ACC112 (cell line): ENCODE measurements at regions not wholly inside any gene's neighbourhood (a gene's known extent, or its start where the extent isn't known, plus 50 kb on each side); places are given as distances from the start of the nearest gene placed in this dataset.
"Not testable (repeated sequence)": the region's sequence is repeated elsewhere in the genome, so short reads cannot be mapped to it uniquely, and the experiment has no call there.

Experiments
- H2AFZ ChIP-seq: fragments of 200-600 bp; sonication (generic); one replicate; pipeline ENCODE4 v1.6.0; 2017; ENCODE audit warnings: antibody characterized with exemption, low read length; ENCODE audit not compliant: unreplicated experiment
- H3K27ac ChIP-seq: fragments of 200-600 bp; sonication (generic); 2 replicates; pipeline ENCODE4 v1.5.1; 2014; ENCODE audit warnings: low read depth, mild to moderate bottlenecking, antibody characterized with exemption, low read length, moderate library complexity
- H3K27me3 ChIP-seq: fragments of 200-600 bp; sonication (generic); 2 replicates; pipeline ENCODE4 v1.6.1; 2014; ENCODE audit warnings: mild to moderate bottlenecking, antibody characterized with exemption, low read length, moderate library complexity, mixed read lengths; ENCODE audit not compliant: insufficient read depth
- H3K36me3 ChIP-seq: fragments of 200-600 bp; sonication (generic); 2 replicates; pipeline ENCODE4 v1.6.1; 2016; ENCODE audit warnings: mild to moderate bottlenecking, antibody characterized with exemption, low read length, moderate library complexity, mixed read lengths; ENCODE audit not compliant: insufficient read depth
- H3K4me1 ChIP-seq: fragments of 200-600 bp; sonication (generic); one replicate; pipeline ENCODE4 v1.6.1; 2016; ENCODE audit warnings: low read length, mixed read lengths; ENCODE audit not compliant: insufficient read depth, unreplicated experiment, control insufficient read depth
- H3K4me3 ChIP-seq: fragments of 200-600 bp; sonication (generic); 2 replicates; pipeline ENCODE4 v1.5.1; 2014; ENCODE audit warnings: mild to moderate bottlenecking, low read depth, low read length
- H3K79me2 ChIP-seq: fragments of 200-600 bp; sonication (generic); one replicate; pipeline ENCODE4 v1.6.0; 2016; ENCODE audit warnings: low read length; ENCODE audit not compliant: control insufficient read depth, unreplicated experiment, insufficient read depth

DNA sequence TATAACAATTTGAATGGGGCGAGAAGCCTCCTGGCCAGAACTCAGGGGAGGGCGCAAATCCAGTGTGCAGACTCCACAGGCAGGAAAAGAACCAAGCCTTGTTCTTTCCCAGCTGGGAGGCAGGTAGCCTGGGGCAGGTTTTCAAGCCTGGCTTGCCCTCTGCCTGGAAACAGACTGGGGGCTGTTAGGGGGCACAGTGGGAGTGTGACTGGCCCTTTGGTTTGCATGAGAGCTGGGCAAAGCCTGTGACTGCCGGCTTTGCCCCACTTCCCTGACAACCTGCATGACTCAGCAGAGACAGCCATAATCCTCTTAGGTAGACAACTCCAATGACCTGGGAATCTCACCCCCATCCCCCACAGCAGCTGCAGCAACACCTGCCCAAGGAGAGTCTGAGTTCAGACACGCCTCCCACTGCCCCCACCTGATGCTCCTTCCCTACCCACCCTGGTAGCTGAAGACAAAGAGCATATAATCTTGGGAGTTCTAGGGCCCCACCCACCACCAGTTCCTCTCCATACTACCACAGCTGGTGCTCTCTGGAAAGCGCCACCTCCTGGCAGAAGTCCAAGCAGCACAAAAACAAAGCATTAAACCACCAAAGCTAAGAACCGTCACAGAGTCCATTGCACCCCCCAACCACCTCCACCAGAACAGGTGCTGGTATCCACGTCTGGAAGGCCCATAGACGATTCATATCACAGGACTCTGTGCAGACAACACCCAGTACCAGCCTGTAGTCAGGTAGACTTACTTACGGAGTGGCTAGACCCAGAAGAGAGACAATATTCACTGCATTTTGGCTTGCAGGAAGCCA, 402.5 kb downstream of the STK39 start:
- Histone ChIP-seq H3K36me3 (no peaks in the 10 kb centered on the region), H3K79me2 (no peaks in the 10 kb centered on the region), H3K4me1 (no peaks in the 10 kb centered on the region), H3K27me3 (no peaks in the 10 kb centered on the region), H3K4me3 (no peak overlapping the region), H3K27ac (no peak overlapping the region), H2AFZ (no peak overlapping the region)

DNA sequence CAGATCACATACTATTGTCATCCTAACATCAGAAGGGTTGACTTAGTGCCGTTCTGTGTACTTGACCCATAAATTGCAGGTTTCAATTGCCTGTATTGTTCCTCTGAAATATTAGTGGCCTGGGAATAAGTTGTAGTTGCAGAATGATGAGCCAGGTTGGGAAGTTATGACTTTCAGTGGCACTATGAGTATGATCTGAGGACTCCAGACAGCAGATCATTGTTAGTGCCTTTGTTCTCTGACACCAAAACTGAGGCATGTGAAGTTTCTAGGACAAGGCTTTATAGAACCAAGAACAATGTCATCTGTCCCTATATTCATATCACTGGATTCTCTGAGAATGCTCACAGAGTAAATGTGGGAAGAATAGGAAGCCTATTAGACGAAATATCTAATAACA, 403.7 kb downstream of the STK39 start:
- Histone ChIP-seq H3K79me2 (no peaks in the 10 kb centered on the region), H3K27me3 (no peaks in the 10 kb centered on the region), H3K4me3 (no peak overlapping the region), H3K27ac (no peak overlapping the region), H2AFZ (no peak overlapping the region), H3K36me3 (no peaks in the 10 kb centered on the region), H3K4me1 (no peaks in the 10 kb centered on the region)

- Histone ChIP-seq H3K4me3 (no peak overlapping the region), H2AFZ (no peak overlapping the region), H3K79me2 (no peaks in the 10 kb centered on the region), H3K36me3 (no peaks in the 10 kb centered on the region), H3K27ac (no peak overlapping the region), H3K27me3 (no peaks in the 10 kb centered on the region), H3K4me1 (no peaks in the 10 kb centered on the region)
Observed at GRCh38 chr2:167843217-167843616, 404.2 kb downstream of the STK39 start.

- Histone ChIP-seq H3K4me3 (no peak overlapping the region), H3K79me2 (no peaks in the 10 kb centered on the region)
Observed at GRCh38 chr2:167842047-167842446, 405.3 kb downstream of the STK39 start.

DNA sequence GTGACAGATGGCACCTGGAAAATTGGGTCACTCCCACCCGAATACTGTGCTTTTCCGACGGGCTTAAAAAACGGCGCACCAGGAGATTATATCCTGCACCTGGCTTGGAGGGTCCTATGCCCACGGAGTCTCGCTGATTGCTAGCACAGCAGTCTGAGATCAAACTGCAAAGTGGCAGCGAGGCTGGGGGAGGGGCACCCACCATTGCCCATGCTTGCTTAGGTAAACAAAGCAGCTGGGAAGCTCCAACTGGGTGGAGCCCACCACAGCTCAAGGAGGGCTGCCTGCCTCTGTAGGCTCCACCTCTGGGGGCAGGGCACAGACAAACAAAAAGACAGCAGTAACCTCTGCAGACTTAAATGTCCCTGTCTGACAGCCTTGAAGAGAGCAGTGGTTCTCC, 412.1 kb downstream of the STK39 start:
- not testable (repeated sequence) for H3K4me3 ChIP-seq, H3K79me2 ChIP-seq, H3K36me3 ChIP-seq, H3K4me1 ChIP-seq, H3K27me3 ChIP-seq, H3K27ac ChIP-seq, H2AFZ ChIP-seq

More at GRCh38 chr2:167842047-167842446, 405.3 kb downstream of the STK39 start:
- H3K4me1 ChIP-seq, result no peaks in the 10 kb centered on the region
- no peak overlapping the region for H3K27ac ChIP-seq
- no peak overlapping the region for H2AFZ ChIP-seq
- no peaks in the 10 kb centered on the region for H3K36me3 ChIP-seq
- no peaks in the 10 kb centered on the region for H3K27me3 ChIP-seq

- H2AFZ ChIP-seq, result no peak overlapping the region
- H3K27ac ChIP-seq, result no peak overlapping the region
- 0 out of 2 replicates have a peak, but pooled peaks cover 4% of the 10 kb centered on the region for H3K27me3 ChIP-seq
- H3K4me1 ChIP-seq, result no peaks in the 10 kb centered on the region
- H3K79me2 ChIP-seq, result no peaks in the 10 kb centered on the region
- H3K4me3 ChIP-seq, result no peak overlapping the region
- no peaks in the 10 kb centered on the region for H3K36me3 ChIP-seq
Observed at GRCh38 chr2:167834707-167835106, 412.7 kb downstream of the STK39 start.

DNA sequence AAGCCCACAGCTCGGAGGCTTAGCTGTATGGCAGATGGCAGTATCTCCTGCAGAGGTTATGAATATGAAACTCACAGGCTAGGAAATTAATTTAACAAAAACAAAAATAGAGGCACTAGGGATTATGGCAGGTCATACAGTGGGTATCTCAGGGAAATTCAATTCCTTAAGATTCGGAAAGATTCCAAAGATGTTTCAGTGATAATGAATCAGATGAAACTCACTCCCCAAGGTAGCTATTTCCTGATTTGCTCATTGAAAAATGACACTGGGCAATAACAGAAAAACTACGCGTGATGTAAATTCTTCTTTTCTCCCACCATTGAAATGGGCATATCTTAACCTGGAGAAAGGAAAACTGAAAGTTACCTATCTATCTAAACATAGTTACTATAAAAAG, 414.1 kb downstream of the STK39 start:
- Histone ChIP-seq H3K4me1 (no peaks in the 10 kb centered on the region), H3K27ac (no peak overlapping the region), H2AFZ (no peak overlapping the region), H3K36me3 (no peaks in the 10 kb centered on the region), H3K4me3 (no peak overlapping the region), H3K79me2 (no peaks in the 10 kb centered on the region), H3K27me3 (0 out of 2 replicates have a peak, but pooled peaks cover 4% of the 10 kb centered on the region)

DNA sequence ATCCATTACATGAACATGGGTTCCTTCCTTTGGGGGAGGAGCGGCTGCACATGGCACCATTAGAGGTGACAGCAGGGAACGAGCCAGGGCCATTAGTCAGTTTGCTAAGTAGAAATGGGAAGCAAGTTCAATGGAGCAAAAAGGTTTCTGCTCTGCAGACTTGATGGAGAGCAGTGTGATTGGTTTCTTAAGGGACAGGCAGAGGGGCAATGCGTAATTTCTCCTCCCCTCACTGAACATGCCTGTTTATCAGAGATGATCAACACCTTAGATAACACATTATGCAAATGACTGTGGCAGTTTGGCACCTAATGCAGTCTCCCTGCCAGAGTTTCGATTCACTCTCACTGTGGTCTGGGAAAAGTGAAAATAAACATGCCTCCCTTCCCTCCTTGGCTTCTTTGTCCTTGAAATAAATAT, 414.5 kb downstream of the STK39 start:
- Histone ChIP-seq H3K4me1 (no peaks in the 10 kb centered on the region), H3K4me3 (no peak overlapping the region), H3K27me3 (0 out of 2 replicates have a peak, but pooled peaks cover 4% of the 10 kb centered on the region), H3K36me3 (no peaks in the 10 kb centered on the region), H3K79me2 (no peaks in the 10 kb centered on the region), H2AFZ (no peak overlapping the region), H3K27ac (no peak overlapping the region)

DNA sequence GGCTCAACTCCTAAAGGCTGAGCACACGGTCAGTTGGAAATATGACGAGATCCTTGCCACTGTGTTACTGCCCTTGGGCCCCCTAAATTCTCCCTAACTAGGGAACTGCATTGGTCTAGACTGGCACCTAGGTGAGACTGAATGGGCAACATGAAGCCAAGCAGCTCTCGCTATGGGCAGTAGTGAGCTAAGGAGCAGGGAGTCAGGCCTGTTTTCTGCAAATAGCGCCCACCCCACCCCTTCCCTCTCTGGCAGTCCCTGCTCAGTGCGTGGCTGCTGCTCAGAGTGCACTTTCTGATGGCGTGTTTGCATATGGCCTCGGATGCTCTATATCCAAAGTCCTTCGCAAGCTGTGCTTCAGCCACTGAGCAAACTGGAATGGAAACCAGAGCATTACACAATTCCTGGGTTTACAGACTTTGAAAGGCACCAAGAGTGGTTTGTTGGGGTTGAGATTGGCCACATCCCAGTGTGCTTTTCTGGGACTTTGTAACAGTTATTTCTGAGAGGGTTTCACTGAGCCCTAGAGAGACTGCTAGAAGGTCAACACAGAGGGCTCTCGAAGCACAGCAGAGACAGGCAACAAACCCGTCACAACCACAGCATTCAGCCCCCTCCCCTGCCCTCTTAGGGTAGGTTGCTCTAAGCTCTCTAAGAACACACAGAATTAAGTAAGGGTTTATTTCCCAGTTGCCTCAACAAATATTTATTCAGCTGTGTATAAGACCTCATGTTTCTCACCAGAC, 419.9 kb downstream of the STK39 start:
- 0 out of 2 replicates have a peak, but pooled peaks cover 4% of the 10 kb centered on the region for H3K27me3 ChIP-seq
- no peak overlapping the region for H2AFZ ChIP-seq
- no peak overlapping the region for H3K4me3 ChIP-seq
- no peaks in the 10 kb centered on the region for H3K36me3 ChIP-seq
- H3K79me2 ChIP-seq, result no peaks in the 10 kb centered on the region
- no peaks in the 10 kb centered on the region for H3K4me1 ChIP-seq
- no peak overlapping the region for H3K27ac ChIP-seq

DNA sequence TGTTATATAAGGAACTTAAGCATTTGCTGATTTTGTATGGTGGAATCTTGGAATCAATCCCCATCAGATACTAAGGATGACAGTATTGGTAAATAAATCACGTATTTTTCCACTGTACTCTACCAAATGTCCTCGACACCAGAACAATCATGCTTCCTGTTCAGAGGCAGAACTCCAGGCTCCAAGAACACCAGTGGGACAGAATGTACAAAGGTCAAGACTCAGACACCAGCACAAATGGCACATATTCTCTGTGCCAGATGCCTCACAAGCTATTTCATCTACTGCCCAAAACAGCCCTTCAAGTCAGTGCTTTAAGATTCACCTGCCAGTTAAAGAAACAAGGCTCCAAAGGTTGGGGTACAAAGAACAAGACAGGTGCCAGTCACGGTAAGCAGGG, 420.5 kb downstream of the STK39 start:
- Histone ChIP-seq H3K27me3 (0 out of 2 replicates have a peak, but pooled peaks cover 4% of the 10 kb centered on the region), H3K36me3 (no peaks in the 10 kb centered on the region), H3K4me3 (no peak overlapping the region), H3K27ac (no peak overlapping the region), H3K79me2 (no peaks in the 10 kb centered on the region), H2AFZ (no peak overlapping the region), H3K4me1 (no peaks in the 10 kb centered on the region)

GRCh38 chr2:167825664-167826063, 421.7 kb downstream of the STK39 start:
- Histone ChIP-seq H3K27ac (no peak overlapping the region), H3K27me3 (no peaks in the 10 kb centered on the region), H2AFZ (no peak overlapping the region), H3K79me2 (no peaks in the 10 kb centered on the region), H3K4me3 (no peak overlapping the region), H3K4me1 (no peaks in the 10 kb centered on the region), H3K36me3 (no peaks in the 10 kb centered on the region)
